GM19240 (cell line): ENCODE measurements at regions not wholly inside any gene's neighbourhood (a gene's known extent, or its start where the extent isn't known, plus 50 kb on each side); places are given as distances from the start of the nearest gene placed in this dataset.

Experiments used
- DNase-seq: peaks from one replicate; pipeline ENCODE4 v3.0.0; 2011; ENCODE audit warnings: low spot score; ENCODE audit not compliant: insufficient read length

- no peak for DNase-seq
Measured at GRCh38 chr1:209443975-209444651, 139.4 kb upstream of the CAMK1G start.

GRCh38 chr1:209444961-209445360 is 138.6 kb upstream of the CAMK1G start:
- DNase-seq, result no peak

DNA sequence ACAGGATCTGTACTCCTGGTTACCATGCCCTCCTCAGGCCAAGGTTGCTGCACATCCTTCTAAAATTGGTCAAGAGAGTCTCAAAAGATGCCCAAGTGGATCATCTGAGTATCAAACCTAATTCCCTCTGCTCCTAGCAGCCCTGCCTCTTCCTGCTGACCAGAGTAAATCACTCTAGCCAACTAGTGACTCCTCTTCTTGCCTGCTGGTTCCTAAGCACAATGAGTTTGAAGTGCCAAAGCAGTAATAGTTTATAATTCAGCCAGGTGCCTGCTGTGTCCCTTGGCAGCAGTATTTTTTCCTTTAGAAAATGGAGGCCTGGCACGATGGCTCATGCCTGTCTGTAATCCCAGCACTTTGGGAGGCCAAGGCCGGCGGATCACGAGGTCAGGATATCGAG is 137.9 kb upstream of the CAMK1G start:
- no peak for DNase-seq

DNA sequence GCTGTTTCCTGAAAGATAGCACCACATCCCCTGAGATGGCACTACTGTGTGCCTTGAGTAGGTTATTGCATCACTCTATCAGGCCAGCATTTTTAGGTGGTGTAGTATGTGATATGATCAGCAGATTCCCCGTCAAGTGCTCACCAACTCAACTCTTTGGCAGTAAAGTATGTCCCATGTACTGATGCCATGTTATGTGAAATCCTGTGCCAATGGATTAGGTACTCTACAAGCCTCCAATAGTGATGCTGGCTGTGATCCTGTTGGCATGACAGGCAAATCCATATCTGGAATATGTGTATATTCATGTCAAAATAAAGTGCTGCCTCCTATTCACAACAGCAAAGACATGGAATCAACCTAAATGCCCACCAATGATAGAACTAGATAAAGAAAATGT is 137.2 kb upstream of the CAMK1G start:
- DNase-seq, result no peak

GRCh38 chr1:209454340-209454994 is 129.0 kb upstream of the CAMK1G start:
- no peak for DNase-seq

GRCh38 chr1:209455145-209455544 is 128.4 kb upstream of the CAMK1G start:
- DNase-seq, result no peak

DNA sequence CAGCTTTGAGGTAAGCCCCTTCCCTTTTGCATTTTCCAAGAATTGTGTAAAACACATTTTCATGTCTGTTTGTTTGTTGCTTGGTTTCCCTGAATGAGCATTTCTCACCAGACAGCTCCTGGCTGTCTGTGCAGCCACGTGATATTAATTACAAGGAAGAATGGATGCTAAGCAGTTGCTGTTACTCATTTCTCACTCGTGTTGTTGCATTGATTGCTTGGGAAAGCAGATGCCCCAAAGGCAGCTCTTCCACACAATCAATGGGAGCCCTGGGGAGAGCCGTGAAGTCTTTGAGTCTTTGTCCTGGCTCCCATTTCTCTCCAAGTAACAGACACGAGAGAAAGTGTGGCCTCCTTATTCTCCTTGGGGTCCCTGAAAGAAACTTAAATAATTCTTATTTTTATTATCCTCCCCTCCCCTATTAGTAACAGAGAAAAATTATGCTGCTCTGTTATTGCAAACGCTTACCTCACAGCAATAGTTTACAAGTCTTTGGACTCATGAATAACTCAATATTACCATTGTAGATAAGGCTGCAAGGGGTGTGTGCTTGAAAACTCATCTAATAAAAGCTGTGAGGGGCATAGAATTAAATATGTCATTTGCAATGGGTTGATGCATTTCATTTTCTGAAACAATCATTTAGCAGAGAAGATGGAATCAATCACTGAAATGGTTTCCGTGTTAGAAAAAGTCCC is 127.7 kb upstream of the CAMK1G start:
- no peak for DNase-seq

- no peak for DNase-seq
Measured at GRCh38 chr1:209456878-209457277, 126.6 kb upstream of the CAMK1G start.

GRCh38 chr1:209457401-209458125 is 126.0 kb upstream of the CAMK1G start:
- no peak for DNase-seq

DNA sequence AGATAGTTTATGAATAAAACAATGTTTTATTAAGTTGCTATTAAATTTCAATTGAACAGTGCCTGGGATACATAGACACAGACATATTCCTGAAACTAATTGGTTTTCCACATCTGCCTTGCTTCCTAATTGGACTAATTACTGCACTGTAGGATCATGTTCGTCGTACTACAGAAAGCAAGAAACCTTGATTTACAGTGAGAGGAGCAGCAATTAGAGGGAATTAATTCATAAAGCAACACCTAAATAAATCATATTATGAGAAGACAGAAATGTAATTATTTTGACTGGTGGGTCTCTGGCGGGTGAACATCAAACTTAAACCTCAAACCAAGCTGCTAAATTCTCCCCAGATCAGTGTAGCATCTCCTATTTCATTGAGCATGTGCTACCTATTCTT is 124.6 kb upstream of the CAMK1G start:
- no peak for DNase-seq

GRCh38 chr1:209461168-209461567 is 122.3 kb upstream of the CAMK1G start:
- DNase-seq, result no peak

DNA sequence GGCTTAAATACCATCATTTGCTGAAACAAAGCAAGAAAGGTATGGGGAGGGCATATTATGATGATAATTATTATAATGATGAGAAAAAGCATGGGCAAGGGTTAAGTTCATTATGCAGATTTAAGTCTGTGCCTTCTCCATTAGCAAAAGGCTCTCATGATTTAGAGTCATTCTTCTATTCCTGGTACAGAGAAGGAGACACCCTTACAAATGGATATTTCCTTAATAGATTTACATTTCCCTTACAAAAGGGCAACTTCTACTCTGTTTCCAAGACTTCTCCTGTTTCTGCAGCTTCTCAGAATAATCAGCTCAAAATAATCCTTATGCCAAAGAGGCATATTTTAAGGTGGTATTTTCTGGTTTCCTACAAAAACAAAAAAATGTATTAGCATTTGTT is 121.1 kb upstream of the CAMK1G start:
- no peak for DNase-seq

GRCh38 chr1:209463441-209463840 is 120.1 kb upstream of the CAMK1G start:
- DNase-seq, result no peak

- no peak for DNase-seq
Measured at GRCh38 chr1:209473025-209473424, 110.5 kb upstream of the CAMK1G start.

DNA sequence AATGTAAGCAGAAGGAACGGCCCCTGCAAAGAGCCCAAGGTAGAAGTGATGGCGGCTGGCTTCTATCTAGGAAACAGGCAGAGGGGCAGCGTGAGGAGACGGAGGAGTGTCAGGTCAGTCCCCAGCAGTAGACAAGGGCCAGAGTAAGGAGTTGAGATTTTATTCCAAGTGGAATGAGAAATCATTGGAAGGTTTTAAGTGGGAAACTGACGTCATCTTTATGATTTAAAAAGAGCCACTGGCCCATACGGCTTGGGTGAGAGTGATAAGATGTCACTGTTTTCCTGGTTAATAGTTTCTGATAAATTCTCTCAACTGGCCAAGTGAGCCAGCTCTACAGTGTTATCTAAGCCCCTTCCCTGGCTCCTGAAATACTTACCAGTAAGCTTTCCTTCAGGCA is 103.2 kb upstream of the CAMK1G start:
- no peak for DNase-seq

DNA sequence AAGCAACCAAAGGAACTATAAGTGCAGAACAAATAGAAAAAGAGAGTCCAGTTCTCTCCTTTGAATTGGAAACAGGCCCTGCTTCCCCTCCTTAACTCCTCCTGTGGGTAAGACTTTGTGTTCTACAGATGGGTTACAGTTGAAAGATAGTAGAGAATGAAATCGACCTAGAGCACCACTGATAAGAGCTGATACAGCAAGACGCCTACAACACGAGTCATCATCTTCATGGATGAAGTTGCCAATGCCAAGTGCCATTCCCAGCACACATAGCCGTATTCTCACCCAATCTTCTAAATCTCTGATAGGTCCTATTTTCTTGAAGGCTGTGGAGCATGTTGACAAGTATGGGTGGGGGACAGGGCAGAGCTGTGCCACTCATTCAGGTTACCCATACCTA is 99.8 kb upstream of the CAMK1G start:
- no peak for DNase-seq

GRCh38 chr1:209484429-209484828 is 99.1 kb upstream of the CAMK1G start:
- DNase-seq, result no peak

GRCh38 chr1:209485167-209485566 is 98.3 kb upstream of the CAMK1G start:
- no peak for DNase-seq

DNA sequence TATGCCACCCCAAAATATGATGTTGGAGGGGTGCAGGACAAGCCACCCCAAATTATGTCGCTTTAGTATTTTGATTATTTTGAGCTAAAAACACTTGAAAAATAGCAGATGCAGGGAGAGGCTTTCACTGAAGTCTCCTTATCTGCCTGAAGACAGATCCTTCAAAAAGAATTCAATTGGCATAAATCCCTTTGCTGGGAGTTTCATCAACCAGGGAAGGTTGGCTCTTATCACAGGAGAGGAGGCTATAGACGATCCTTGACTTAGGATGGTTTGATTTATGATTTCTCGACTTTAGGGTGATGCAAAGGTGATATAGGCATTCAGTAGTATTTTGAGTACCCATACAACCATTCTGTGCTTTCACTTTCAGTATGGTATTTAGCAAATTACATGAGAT is 97.8 kb upstream of the CAMK1G start:
- no peak for DNase-seq

DNA sequence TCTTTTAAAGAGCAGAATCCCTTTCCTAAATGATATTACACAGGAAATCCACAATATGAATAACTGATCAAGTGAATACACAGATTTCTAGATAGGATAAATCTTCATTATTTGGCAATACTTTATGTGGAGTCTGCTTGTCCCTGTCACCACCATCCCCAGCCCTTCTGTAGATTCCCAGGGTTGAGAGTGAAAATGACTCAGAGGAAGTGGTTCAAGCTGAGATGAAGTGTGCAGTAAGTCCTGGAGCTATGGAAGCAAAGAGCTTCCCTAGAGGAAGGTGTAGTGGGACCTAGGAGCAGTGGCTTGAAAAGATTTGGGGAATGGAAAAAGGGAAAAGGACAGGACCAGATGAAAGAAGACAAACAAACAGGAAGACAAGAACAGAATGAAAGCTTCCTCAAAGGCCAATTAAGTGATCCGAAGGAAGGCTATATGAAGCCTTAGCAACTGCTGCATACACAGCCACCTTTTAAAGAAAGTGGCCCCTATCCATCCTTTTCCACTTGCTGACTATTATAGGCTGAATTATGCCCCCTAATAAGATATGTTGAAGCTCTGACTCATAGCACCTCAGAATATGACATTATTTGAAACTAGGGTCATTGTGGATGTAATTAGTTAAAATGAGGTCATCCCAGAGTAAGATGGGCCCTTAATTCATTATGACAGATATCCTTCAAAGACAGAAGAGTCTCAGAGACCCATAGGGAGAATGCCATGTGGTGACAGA is 96.5 kb upstream of the CAMK1G start:
- no peak for DNase-seq

DNA sequence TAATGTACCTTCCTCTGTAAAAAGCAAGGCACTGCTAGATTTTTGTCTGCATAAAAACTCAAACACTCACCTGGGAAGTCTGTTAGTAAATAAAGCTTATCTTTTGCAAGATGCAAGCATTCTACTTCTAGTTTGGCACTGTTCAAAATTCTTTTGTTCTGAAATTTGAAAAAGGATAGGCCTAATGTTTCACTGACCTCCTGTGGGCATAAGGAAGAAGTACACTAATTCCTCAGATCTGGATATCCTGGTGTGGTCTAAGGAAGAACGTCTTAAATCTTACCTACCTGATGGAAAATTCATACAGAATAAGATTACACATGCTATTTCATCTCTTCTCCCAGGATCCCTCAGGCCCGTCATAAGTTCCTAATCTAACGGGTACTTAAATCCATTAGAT is 93.5 kb upstream of the CAMK1G start:
- DNase-seq, result no peak
